Neuronal stem cell (in vitro differentiated cells): ENCODE measurements at regions not wholly inside any gene's neighbourhood (a gene's known extent, or its start where the extent isn't known, plus 50 kb on each side); places are given as distances from the start of the nearest gene placed in this dataset.
"Not testable (repeated sequence)": the region's sequence is repeated elsewhere in the genome, so short reads cannot be mapped to it uniquely, and the experiment has no call there.

Experiments
- DNase-seq: peaks from one replicate; pipeline ENCODE4 v3.0.0-alpha.2; 2013; ENCODE audit warnings: low spot score
- H2AFZ ChIP-seq: one replicate; pipeline ENCODE4 v1.6.1; 2013; ENCODE audit warnings: mild to moderate bottlenecking, low read length, inconsistent platforms
- H2AK5ac ChIP-seq: 2 replicates; pipeline ENCODE4 v1.6.1; 2013; ENCODE audit warnings: low read depth, mild to moderate bottlenecking, inconsistent platforms, low read length, moderate library complexity, mixed read lengths
- H2BK120ac ChIP-seq: 2 replicates; pipeline ENCODE4 v1.6.1; 2013; ENCODE audit warnings: low read depth, mild to moderate bottlenecking, inconsistent platforms, low read length, moderate library complexity, mixed read lengths
- H2BK12ac ChIP-seq: one replicate; pipeline ENCODE4 v1.6.1; 2013; ENCODE audit warnings: low read length, inconsistent platforms
- H2BK15ac ChIP-seq: 2 replicates; pipeline ENCODE4 v1.6.1; 2013; ENCODE audit warnings: mild to moderate bottlenecking, low read length, inconsistent platforms, mixed read lengths
- H2BK5ac ChIP-seq: one replicate; pipeline ENCODE4 v1.6.1; 2013; ENCODE audit warnings: inconsistent platforms, mild to moderate bottlenecking, low read length, moderate library complexity
- H3K14ac ChIP-seq: one replicate; pipeline ENCODE4 v1.6.1; 2013; ENCODE audit warnings: low read length, inconsistent platforms
- H3K18ac ChIP-seq: 2 replicates; pipeline ENCODE4 v1.6.1; 2013; ENCODE audit warnings: low read length, inconsistent platforms
- H3K23ac ChIP-seq: 2 replicates; pipeline ENCODE4 v1.6.1; 2013; ENCODE audit warnings: low read depth, mild to moderate bottlenecking, mixed read lengths, low read length, inconsistent platforms; ENCODE audit not compliant: poor library complexity
- H3K27ac ChIP-seq: replicated peaks from 3 replicates; pipeline ENCODE4 v1.5.1; 2013; ENCODE audit warnings: low read length, inconsistent platforms
- H3K27me3 ChIP-seq, 3 experiments: 2 replicates each; pipeline ENCODE4 v1.6.1; 2013; ENCODE audit warnings: low read length in 3 of 3, mild to moderate bottlenecking in 2 of 3, inconsistent platforms in 1 of 3, low read depth in 1 of 3, mixed read lengths in 1 of 3, moderate library complexity in 1 of 3; ENCODE audit not compliant: control insufficient read depth in 3 of 3, insufficient read depth in 3 of 3
- H3K36me3 ChIP-seq, 2 donors: replicated peaks in 1 of 2; 2 replicates each; pipeline ENCODE4 v1.6.1; 2013; ENCODE audit warnings: low read length in 2 of 2; ENCODE audit not compliant: control insufficient read depth in 2 of 2, insufficient read depth in 2 of 2
- H3K4ac ChIP-seq: 2 replicates; pipeline ENCODE4 v1.6.1; 2013; ENCODE audit warnings: inconsistent platforms, mild to moderate bottlenecking, low read length, moderate library complexity
- H3K4me1 ChIP-seq, 2 donors: 1 replicate in 1 of 2; 2 replicates in 1 of 2; pipeline ENCODE4 v1.6.1; 2013; ENCODE audit warnings: low read length in 2 of 2, low read depth in 1 of 2; ENCODE audit not compliant: control insufficient read depth in 2 of 2, insufficient read depth in 1 of 2
- H3K4me2 ChIP-seq: one replicate; pipeline ENCODE4 v1.6.1; 2013; ENCODE audit warnings: mild to moderate bottlenecking, low read length, inconsistent platforms; ENCODE audit not compliant: insufficient read depth, poor library complexity, severe bottlenecking
- H3K4me3 ChIP-seq, 2 donors: 2 replicates each; pipeline ENCODE4 v1.5.1; 2013; ENCODE audit warnings: low read length in 2 of 2, mild to moderate bottlenecking in 2 of 2, inconsistent platforms in 1 of 2, moderate library complexity in 1 of 2
- H3K79me1 ChIP-seq: one replicate; pipeline ENCODE4 v1.6.1; 2013; ENCODE audit warnings: low read depth, mild to moderate bottlenecking, inconsistent platforms, low read length, moderate library complexity
- H3K9ac ChIP-seq: one replicate; pipeline ENCODE4 v1.6.1; 2013; ENCODE audit warnings: mild to moderate bottlenecking, low read depth, low read length, inconsistent platforms; ENCODE audit not compliant: poor library complexity
- H3K9me3 ChIP-seq, 2 donors: replicated peaks in 1 of 2; 2 replicates each; pipeline versions ENCODE3 to v1.6.1; 2013; ENCODE audit warnings: low read length in 2 of 2, mild to moderate bottlenecking in 2 of 2, inconsistent platforms in 1 of 2, low read depth in 1 of 2, mixed read lengths in 1 of 2, moderate library complexity in 1 of 2; ENCODE audit not compliant: control insufficient read depth in 2 of 2, insufficient read depth in 1 of 2
- H4K8ac ChIP-seq: one replicate; pipeline ENCODE4 v1.6.1; 2013; ENCODE audit warnings: low read depth, mild to moderate bottlenecking, inconsistent platforms, low read length, moderate library complexity
- H4K91ac ChIP-seq: one replicate; pipeline ENCODE4 v1.6.1; 2013; ENCODE audit warnings: low read length, low read depth, mild to moderate bottlenecking, inconsistent platforms; ENCODE audit not compliant: poor library complexity
- WGBS, 2 donors: extraction: QIAGEN DNeasy Blood & Tissue Kit; methylation state at CpG; one replicate each; pipeline ENCODE4 v1.1.7; 2013; ENCODE audit warnings: missing lambda C conversion rate in 2 of 2, mixed read lengths in 1 of 2; ENCODE audit not compliant: insufficient read length in 2 of 2, insufficient replicate concordance in 1 of 2; ENCODE audit errors: extremely low coverage in 2 of 2; 5-methylcytosine and 5-hydroxymethylcytosine counted together

GRCh38 chr11:37858806-37859537, 1260.9 kb upstream of the RAG2 start:
- not testable (repeated sequence) for H2BK15ac ChIP-seq, H3K4me2 ChIP-seq, H3K9ac ChIP-seq, H3K79me1 ChIP-seq, H3K4ac ChIP-seq, H3K14ac ChIP-seq, H2AK5ac ChIP-seq, H2BK12ac ChIP-seq, H3K23ac ChIP-seq, H3K4me3 ChIP-seq, H3K4me1 ChIP-seq, H3K9me3 ChIP-seq, H3K36me3 ChIP-seq, H4K8ac ChIP-seq, H2AFZ ChIP-seq, H3K27me3 ChIP-seq, H3K18ac ChIP-seq, DNase-seq, H2BK120ac ChIP-seq, H4K91ac ChIP-seq, H3K27ac ChIP-seq, H2BK5ac ChIP-seq
- no CpG with 5 or more reads among the region's 7 CpGs for WGBS, 2 donors

GRCh38 chr11:37858398-37858797, 1260.4 kb upstream of the RAG2 start:
- Histone ChIP-seq H3K79me1 (no peaks in the 10 kb centered on the region), H2AK5ac (no peak overlapping the region), H2BK5ac (no peak overlapping the region), H3K14ac (no peak overlapping the region), H3K23ac (no peak overlapping the region), H3K4me1 (no peaks in the 10 kb centered on the region), H2BK15ac (no peak overlapping the region), H3K9ac (no peak overlapping the region), H3K4ac (no peak overlapping the region), H3K36me3 (no peaks in the 10 kb centered on the region), H4K91ac (no peak overlapping the region), H3K18ac (no peak overlapping the region), H2BK12ac (no peak overlapping the region), H3K27me3 (no peaks in the 10 kb centered on the region), H3K4me2 (no peak overlapping the region), H3K9me3 (no peaks in the 10 kb centered on the region), H2AFZ (no peak overlapping the region), H2BK120ac (no peak overlapping the region), H3K4me3 (no peak overlapping the region), H3K27ac (no peak overlapping the region), H4K8ac (no peak overlapping the region)
- DNase-seq, result no peak
- WGBS, 2 donors, result no CpG with 5 or more reads among the region's 1 CpG

GRCh38 chr11:37857726-37858125, 1259.7 kb upstream of the RAG2 start:
- Histone ChIP-seq H2AFZ (no peak overlapping the region), H4K91ac (no peak overlapping the region), H3K14ac (no peak overlapping the region), H3K27me3 (no peaks in the 10 kb centered on the region), H3K4me1 (no peaks in the 10 kb centered on the region), H4K8ac (no peak overlapping the region), H3K4me3 (no peak overlapping the region), H3K4ac (no peak overlapping the region), H2AK5ac (no peak overlapping the region), H3K9me3 (no peaks in the 10 kb centered on the region), H3K9ac (no peak overlapping the region), H2BK12ac (no peak overlapping the region), H2BK15ac (no peak overlapping the region), H3K4me2 (no peak overlapping the region), H3K79me1 (no peaks in the 10 kb centered on the region), H3K27ac (no peak overlapping the region), H3K36me3 (no peaks in the 10 kb centered on the region), H3K23ac (no peak overlapping the region), H3K18ac (no peak overlapping the region), H2BK5ac (no peak overlapping the region), H2BK120ac (no peak overlapping the region)
- WGBS, 2 donors, result no CpG with 5 or more reads among the region's 4 CpGs
- DNase-seq, result no peak

GRCh38 chr11:37849706-37850105, 1251.7 kb upstream of the RAG2 start:
- H2BK5ac ChIP-seq, result no peak overlapping the region
- DNase-seq, result no peak
- H2AFZ ChIP-seq, result no peak overlapping the region
- no peak overlapping the region for H3K14ac ChIP-seq
- H4K8ac ChIP-seq, result no peak overlapping the region
- no peak overlapping the region for H3K4me2 ChIP-seq
- no peaks in the 10 kb centered on the region for H3K79me1 ChIP-seq
- H3K4me3 ChIP-seq, result no peak overlapping the region
- no peaks in the 10 kb centered on the region for H3K4me1 ChIP-seq
- H3K36me3 ChIP-seq, result no peaks in the 10 kb centered on the region
- H3K9ac ChIP-seq, result no peak overlapping the region
- H3K23ac ChIP-seq, result no peak overlapping the region
- no peak overlapping the region for H3K4ac ChIP-seq
- no peak overlapping the region for H2BK12ac ChIP-seq
- no peak overlapping the region for H3K18ac ChIP-seq
- H3K9me3 ChIP-seq, result no peaks in the 10 kb centered on the region
- no peak overlapping the region for H4K91ac ChIP-seq
- WGBS, 2 donors, result no CpG with 5 or more reads among the region's 1 CpG
- no peak overlapping the region for H3K27ac ChIP-seq
- no peak overlapping the region for H2AK5ac ChIP-seq
- H2BK15ac ChIP-seq, result no peak overlapping the region
- no peaks in the 10 kb centered on the region for H3K27me3 ChIP-seq
- no peak overlapping the region for H2BK120ac ChIP-seq
